ENCODE measurements at regions not wholly inside any gene's neighbourhood (a gene's known extent, or its start where the extent isn't known, plus 50 kb on each side); places are given as distances from the start of the nearest gene placed in this dataset.

DNA sequence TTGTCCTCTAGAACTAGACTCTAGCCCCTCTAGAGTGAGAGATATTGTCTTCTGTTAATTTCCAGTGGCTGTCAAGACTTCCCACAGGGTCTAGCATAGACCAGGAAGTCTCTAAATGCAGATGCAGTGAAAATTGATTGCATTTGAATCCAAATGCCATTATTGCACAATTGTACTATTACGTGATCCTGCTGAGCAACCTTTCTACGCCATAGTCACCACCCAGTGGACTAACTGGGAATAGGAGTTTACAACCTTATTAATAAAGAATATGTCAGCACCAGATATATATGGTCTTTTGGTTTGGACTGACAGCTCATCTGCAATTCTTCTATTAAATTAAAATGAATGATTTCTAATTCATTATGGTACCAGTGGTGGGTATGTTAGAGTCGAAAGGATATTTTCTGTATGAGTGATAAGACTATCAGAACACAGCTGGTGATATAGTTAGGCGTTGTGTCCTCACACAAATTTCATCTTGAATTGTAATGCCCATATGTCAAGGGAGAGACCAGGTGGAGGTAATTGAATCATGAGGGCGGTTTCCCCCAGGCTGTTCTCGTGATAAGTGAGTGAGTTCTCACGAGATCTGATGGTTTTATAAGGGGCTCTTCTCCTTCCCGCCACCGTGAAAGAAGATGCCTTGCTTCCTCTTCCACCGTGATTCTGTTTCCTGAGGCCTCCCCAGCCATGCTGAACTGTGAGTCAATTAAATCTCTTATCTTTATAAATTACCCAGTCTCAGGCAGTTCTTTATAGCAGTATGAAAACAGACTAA, 138.9 kb upstream of the CA10 start:
- Histone ChIP-seq H3K27me3 (ENCODE audit: control insufficient read depth, insufficient read depth, low read length) (no peaks in the 10 kb centered on the region), H3K9me3 (ENCODE audit: control insufficient read depth, insufficient read depth, low read depth, low read length) (no peaks in the 10 kb centered on the region), H3K4me3 (ENCODE audit: low read depth, low read length) (no peak overlapping the region), H3K27ac (ENCODE audit: low read depth, low read length) (no peak overlapping the region), H3K4me1 (ENCODE audit: control insufficient read depth, insufficient read depth, low read length) (no peaks in the 10 kb centered on the region), H3K9ac (ENCODE audit: low read length) (no peak overlapping the region), H3K36me3 (ENCODE audit: control insufficient read depth, insufficient read depth, low read length) (no peaks in the 10 kb centered on the region)

DNA sequence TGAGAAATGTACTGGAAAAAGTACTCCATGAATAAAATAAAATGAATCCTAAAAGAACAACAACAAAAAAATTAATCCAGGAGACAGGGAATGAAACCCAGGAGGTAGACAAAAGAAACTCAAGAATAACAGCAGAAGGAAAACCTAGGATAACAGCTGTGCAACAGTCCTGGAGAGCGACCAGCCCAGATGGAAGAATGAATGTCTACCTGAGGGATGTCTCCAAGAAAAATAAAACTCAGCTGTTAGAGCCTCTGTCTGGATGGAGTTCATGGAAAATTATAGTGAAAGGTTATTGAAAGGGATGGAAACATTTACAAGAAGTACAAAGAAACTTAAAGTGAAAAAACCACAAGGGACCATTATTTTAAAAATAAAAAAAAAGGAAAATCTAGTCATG, 135.8 kb upstream of the CA10 start:
- Histone ChIP-seq H3K27me3 (ENCODE audit: control insufficient read depth, insufficient read depth, low read length) (no peaks in the 10 kb centered on the region), H3K4me1 (ENCODE audit: control insufficient read depth, insufficient read depth, low read length) (no peaks in the 10 kb centered on the region), H3K9me3 (ENCODE audit: control insufficient read depth, insufficient read depth, low read depth, low read length) (no peaks in the 10 kb centered on the region)

DNA sequence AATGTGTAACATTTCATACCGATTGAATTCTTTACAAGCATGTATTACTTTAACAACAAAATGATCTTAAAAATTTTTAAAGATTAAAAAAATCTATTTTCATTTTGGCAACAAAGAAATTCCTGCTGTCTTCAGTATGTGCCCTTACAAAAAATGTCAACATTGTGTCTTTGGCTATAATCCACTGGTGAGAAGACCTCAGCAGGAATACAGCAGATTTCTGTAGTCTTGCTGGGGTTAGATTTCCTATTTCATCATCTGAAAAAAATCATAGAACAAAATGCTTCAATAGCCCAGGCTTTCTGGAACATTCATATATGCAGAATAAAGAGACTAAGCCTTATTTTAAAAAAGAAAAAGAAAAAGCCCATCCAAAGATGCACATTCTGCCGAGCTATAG, 129.1 kb upstream of the CA10 start:
- no peaks in the 10 kb centered on the region for H3K4me1 ChIP-seq (ENCODE audit: control insufficient read depth, insufficient read depth, low read length)

More for the DNA sequence above, 135.8 kb upstream of the CA10 start:
- Histone ChIP-seq H3K4me3 (ENCODE audit: low read depth, low read length) (no peak overlapping the region), H3K9ac (ENCODE audit: low read length) (no peak overlapping the region), H3K27ac (ENCODE audit: low read depth, low read length) (no peak overlapping the region), H3K36me3 (ENCODE audit: control insufficient read depth, insufficient read depth, low read length) (no peaks in the 10 kb centered on the region)

DNA sequence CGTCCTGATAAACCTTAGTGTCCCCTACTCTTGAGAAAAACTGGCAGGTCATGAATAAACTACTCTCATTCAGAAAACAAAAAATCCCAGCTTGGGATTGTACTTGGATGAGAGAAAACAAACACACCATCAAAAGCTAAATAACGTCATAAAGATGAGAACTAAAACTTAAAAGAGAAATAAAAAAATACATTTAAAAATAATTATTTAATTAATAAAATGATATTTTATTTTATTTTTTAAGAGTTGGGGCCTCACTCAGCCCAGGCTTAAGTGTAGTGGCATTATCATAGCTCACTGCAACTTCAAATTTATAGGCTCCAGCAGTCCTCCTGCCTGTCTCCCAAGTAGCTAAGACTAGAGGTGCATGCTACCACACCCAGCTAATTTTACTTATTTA, 125.4 kb upstream of the CA10 start:
- no peaks in the 10 kb centered on the region for H3K9me3 ChIP-seq (ENCODE audit: control insufficient read depth, insufficient read depth, low read depth, low read length)

More for the DNA sequence above, 129.1 kb upstream of the CA10 start:
- H3K27ac ChIP-seq (ENCODE audit: low read depth, low read length) = no peak overlapping the region
- no peaks in the 10 kb centered on the region for H3K36me3 ChIP-seq (ENCODE audit: control insufficient read depth, insufficient read depth, low read length)
- no peak overlapping the region for H3K4me3 ChIP-seq (ENCODE audit: low read depth, low read length)
- H3K9ac ChIP-seq (ENCODE audit: low read length) = no peak overlapping the region
- H3K9me3 ChIP-seq (ENCODE audit: control insufficient read depth, insufficient read depth, low read depth, low read length) = no peaks in the 10 kb centered on the region
- no peaks in the 10 kb centered on the region for H3K27me3 ChIP-seq (ENCODE audit: control insufficient read depth, insufficient read depth, low read length)

DNA sequence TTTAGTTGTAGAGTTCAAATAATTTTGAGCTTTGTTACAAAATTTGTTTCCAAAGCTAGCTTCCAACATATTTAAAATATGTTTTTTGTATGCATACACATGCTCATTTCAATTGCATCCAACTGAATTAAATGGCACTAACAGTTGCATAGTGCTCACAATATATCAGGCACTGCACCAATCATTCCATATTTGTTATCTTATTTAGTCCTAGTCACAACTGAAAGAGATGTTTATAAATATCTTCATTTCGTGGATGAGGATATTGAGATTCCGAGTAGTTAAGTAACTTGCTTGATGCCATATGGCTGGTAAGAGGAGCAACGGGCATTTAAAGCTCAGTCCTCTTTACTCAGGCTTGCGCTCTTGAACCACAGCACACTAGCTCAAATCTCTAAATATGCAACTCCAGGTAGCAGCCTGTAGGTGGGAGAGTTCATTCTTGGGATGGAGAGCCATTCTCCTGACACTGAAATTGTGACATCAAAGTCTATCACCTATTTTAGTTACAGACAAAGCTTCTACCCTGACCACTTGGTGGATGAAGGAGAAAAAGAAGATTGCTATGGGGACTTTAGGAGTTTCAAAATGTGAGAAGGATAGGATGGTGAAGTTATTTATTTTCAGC, 118.0 kb upstream of the CA10 start:
- H3K27me3 ChIP-seq (ENCODE audit: control insufficient read depth, insufficient read depth, low read length) = no peaks in the 10 kb centered on the region
- H3K9ac ChIP-seq (ENCODE audit: low read length) = no peak overlapping the region

More for the DNA sequence above, 125.4 kb upstream of the CA10 start:
- no peaks in the 10 kb centered on the region for H3K4me1 ChIP-seq (ENCODE audit: control insufficient read depth, insufficient read depth, low read length)
- H3K9ac ChIP-seq (ENCODE audit: low read length) = no peak overlapping the region
- no peaks in the 10 kb centered on the region for H3K27me3 ChIP-seq (ENCODE audit: control insufficient read depth, insufficient read depth, low read length)
- no peak overlapping the region for H3K27ac ChIP-seq (ENCODE audit: low read depth, low read length)
- no peaks in the 10 kb centered on the region for H3K36me3 ChIP-seq (ENCODE audit: control insufficient read depth, insufficient read depth, low read length)
- no peak overlapping the region for H3K4me3 ChIP-seq (ENCODE audit: low read depth, low read length)

DNA sequence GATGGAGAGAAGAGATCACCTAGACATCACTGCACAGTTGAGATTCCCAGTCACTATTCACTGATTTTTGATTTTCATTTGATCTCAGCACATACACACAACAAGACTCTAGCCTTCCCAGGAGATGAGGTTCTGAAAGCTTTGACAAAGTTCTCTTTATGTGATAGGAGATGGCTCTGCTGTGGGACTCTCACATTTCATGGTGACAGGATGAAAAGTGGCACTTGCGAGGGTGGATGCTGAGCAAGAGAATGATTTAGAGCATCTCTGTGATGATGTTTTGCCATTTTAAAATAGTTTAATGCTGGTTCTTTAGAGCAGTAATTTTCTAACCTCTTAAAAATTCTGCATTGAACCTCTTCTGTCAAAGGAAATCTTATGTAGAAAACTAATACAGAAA, 113.3 kb upstream of the CA10 start:
- Histone ChIP-seq H3K4me1 (ENCODE audit: control insufficient read depth, insufficient read depth, low read length) (no peaks in the 10 kb centered on the region), H3K4me3 (ENCODE audit: low read depth, low read length) (no peak overlapping the region)

More for the DNA sequence above, 118.0 kb upstream of the CA10 start:
- no peaks in the 10 kb centered on the region for H3K36me3 ChIP-seq (ENCODE audit: control insufficient read depth, insufficient read depth, low read length)
- no peak overlapping the region for H3K27ac ChIP-seq (ENCODE audit: low read depth, low read length)
- no peaks in the 10 kb centered on the region for H3K4me1 ChIP-seq (ENCODE audit: control insufficient read depth, insufficient read depth, low read length)
- H3K4me3 ChIP-seq (ENCODE audit: low read depth, low read length) = no peak overlapping the region
- H3K9me3 ChIP-seq (ENCODE audit: control insufficient read depth, insufficient read depth, low read depth, low read length) = no peaks in the 10 kb centered on the region

DNA sequence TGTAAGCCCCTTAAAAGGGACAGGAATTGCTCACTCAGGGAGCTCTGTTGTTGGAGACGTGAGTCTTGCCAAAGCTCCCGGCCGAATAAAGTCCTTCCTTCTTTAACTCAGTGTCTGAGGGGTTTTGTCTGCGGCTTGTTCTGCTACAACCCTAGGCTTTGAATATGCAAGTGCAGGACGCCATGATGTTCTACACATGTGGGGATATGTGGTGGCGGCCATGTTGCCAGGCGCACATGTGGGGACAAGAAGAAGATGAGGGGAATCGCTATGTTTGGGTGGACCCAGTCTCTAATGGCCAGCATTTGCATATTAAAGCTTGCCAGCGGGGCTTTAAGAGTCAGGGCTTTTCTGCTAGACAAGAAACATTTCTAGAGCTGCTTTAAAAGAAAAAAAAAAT, 96.8 kb upstream of the CA10 start:
- H3K27ac ChIP-seq (ENCODE audit: low read depth, low read length) = no peak overlapping the region
- no peak overlapping the region for H3K9ac ChIP-seq (ENCODE audit: low read length)

More for the DNA sequence above, 113.3 kb upstream of the CA10 start:
- Histone ChIP-seq H3K27me3 (ENCODE audit: control insufficient read depth, insufficient read depth, low read length) (no peaks in the 10 kb centered on the region), H3K9ac (ENCODE audit: low read length) (no peak overlapping the region), H3K27ac (ENCODE audit: low read depth, low read length) (no peak overlapping the region), H3K36me3 (ENCODE audit: control insufficient read depth, insufficient read depth, low read length) (no peaks in the 10 kb centered on the region), H3K9me3 (ENCODE audit: control insufficient read depth, insufficient read depth, low read depth, low read length) (no peaks in the 10 kb centered on the region)

DNA sequence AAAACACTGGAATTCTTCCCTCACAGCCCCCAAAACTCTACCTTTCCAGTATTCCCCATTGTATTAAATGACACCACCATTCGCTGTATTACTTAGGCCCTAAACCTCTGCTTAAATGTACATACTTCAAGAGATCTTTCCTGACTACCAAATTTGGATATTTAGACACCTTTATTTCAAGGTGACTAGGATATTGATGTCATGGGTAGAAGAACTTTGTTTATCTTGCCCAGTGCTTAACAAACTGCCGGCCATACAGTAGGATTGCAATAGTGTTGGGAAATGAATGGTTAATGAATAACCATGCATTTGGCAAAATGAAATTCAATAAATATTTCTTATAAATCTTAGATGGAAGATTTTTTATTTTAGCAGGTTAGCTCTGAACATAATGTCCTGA, 86.2 kb upstream of the CA10 start:
- Histone ChIP-seq H3K9me3 (ENCODE audit: control insufficient read depth, insufficient read depth, low read depth, low read length) (no peaks in the 10 kb centered on the region), H3K36me3 (ENCODE audit: control insufficient read depth, insufficient read depth, low read length) (no peaks in the 10 kb centered on the region), H3K27ac (ENCODE audit: low read depth, low read length) (no peak overlapping the region), H3K4me3 (ENCODE audit: low read depth, low read length) (no peak overlapping the region), H3K4me1 (ENCODE audit: control insufficient read depth, insufficient read depth, low read length) (no peaks in the 10 kb centered on the region), H3K9ac (ENCODE audit: low read length) (no peak overlapping the region), H3K27me3 (ENCODE audit: control insufficient read depth, insufficient read depth, low read length) (no peaks in the 10 kb centered on the region)

More for the DNA sequence above, 96.8 kb upstream of the CA10 start:
- peaks cover 5% of the 10 kb centered on the region for H3K4me1 ChIP-seq (ENCODE audit: control insufficient read depth, insufficient read depth, low read length)
- H3K36me3 ChIP-seq (ENCODE audit: control insufficient read depth, insufficient read depth, low read length) = no peaks in the 10 kb centered on the region
- H3K9me3 ChIP-seq (ENCODE audit: control insufficient read depth, insufficient read depth, low read depth, low read length) = no peaks in the 10 kb centered on the region
- H3K4me3 ChIP-seq (ENCODE audit: low read depth, low read length) = no peak overlapping the region
- no peaks in the 10 kb centered on the region for H3K27me3 ChIP-seq (ENCODE audit: control insufficient read depth, insufficient read depth, low read length)

DNA sequence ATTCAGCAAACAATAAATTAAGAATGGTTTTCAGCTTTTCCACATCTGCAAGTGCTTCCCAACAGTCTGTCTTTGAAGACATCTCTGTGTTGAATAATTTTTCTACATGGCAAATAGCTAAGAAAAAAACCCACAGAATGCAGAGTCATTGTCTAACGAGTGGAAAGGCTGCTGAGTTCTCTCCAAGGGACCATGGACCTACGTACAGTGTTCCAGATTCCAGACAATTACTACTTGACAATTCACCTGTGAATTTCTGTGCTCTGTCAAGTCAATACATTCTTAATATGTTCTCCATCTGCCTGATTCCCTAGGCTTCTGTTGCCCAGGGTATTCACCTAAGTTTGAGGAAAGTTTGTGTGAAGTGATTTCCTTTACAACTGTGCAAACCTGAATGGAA, 83.8 kb upstream of the CA10 start:
- Histone ChIP-seq H3K4me1 (ENCODE audit: control insufficient read depth, insufficient read depth, low read length) (no peaks in the 10 kb centered on the region), H3K27me3 (ENCODE audit: control insufficient read depth, insufficient read depth, low read length) (no peaks in the 10 kb centered on the region), H3K36me3 (ENCODE audit: control insufficient read depth, insufficient read depth, low read length) (no peaks in the 10 kb centered on the region), H3K9ac (ENCODE audit: low read length) (no peak overlapping the region), H3K9me3 (ENCODE audit: control insufficient read depth, insufficient read depth, low read depth, low read length) (no peaks in the 10 kb centered on the region), H3K4me3 (ENCODE audit: low read depth, low read length) (no peak overlapping the region), H3K27ac (ENCODE audit: low read depth, low read length) (no peak overlapping the region)

DNA sequence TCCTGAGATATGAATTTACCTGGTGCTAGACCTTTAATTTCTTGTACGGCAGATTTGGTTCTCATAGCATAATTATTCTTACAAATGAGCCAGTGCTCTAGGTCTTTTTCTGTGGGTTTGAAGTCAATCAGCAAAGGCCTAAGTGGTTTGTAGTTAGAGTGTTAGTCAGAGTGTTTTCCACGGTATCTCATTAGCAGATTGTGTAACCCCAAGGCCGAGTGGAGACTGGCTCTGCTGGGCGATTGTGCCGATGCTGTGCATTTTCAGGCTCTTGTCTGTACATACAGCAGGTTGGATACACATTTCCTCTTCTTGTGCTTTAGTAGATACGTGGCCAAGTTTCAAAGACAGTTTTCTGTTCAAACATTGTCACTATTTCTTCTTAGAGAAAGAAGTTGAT, 78.6 kb upstream of the CA10 start:
- Histone ChIP-seq H3K4me3 (ENCODE audit: low read depth, low read length) (no peak overlapping the region), H3K9ac (ENCODE audit: low read length) (no peak overlapping the region), H3K4me1 (ENCODE audit: control insufficient read depth, insufficient read depth, low read length) (no peaks in the 10 kb centered on the region), H3K9me3 (ENCODE audit: control insufficient read depth, insufficient read depth, low read depth, low read length) (no peaks in the 10 kb centered on the region), H3K27me3 (ENCODE audit: control insufficient read depth, insufficient read depth, low read length) (no peaks in the 10 kb centered on the region), H3K36me3 (ENCODE audit: control insufficient read depth, insufficient read depth, low read length) (no peaks in the 10 kb centered on the region), H3K27ac (ENCODE audit: low read depth, low read length) (no peak overlapping the region)

DNA sequence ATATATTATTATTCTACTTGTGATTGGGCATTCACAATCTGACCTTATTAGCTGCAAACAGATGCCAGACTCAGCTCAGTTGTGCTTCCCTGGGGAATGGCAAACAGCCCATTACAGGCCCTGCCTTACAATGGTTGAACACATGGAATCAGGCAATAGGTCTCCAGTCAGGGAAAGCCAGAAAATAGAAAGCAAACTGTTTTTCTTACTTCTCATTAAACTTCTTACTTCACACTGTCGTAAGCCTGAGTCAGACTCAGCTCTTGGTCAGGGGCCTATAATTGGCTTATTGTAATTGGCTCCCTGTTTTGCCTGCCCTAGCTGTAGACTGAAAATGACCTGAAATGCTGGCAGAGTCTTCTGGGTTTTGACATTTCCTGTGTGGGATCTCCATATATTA, 77.0 kb upstream of the CA10 start:
- Histone ChIP-seq H3K4me1 (ENCODE audit: control insufficient read depth, insufficient read depth, low read length) (no peaks in the 10 kb centered on the region), H3K36me3 (ENCODE audit: control insufficient read depth, insufficient read depth, low read length) (no peaks in the 10 kb centered on the region), H3K27ac (ENCODE audit: low read depth, low read length) (no peak overlapping the region), H3K9ac (ENCODE audit: low read length) (no peak overlapping the region), H3K27me3 (ENCODE audit: control insufficient read depth, insufficient read depth, low read length) (no peaks in the 10 kb centered on the region), H3K4me3 (ENCODE audit: low read depth, low read length) (no peak overlapping the region), H3K9me3 (ENCODE audit: control insufficient read depth, insufficient read depth, low read depth, low read length) (no peaks in the 10 kb centered on the region)
